Caco-2 (cell line): ENCODE measurements at regions not wholly inside any gene's neighbourhood (a gene's known extent, or its start where the extent isn't known, plus 50 kb on each side); places are given as distances from the start of the nearest gene placed in this dataset.

Experiments
- BruUV-seq: library from RNA; stranded (reverse); fragments of 400-500 nt; replicated peaks from 2 replicates; lab custom pipeline; 2021; lab: Mats Ljungman, UMichigan
- CTCF ChIA-PET: fragments of 300-600 bp; sonication (Branson Sonifier 250); formaldehyde crosslinking; loops from one replicate; lab custom pipeline; 2022; ENCODE audit warnings: antibody characterized with exemption; lab: Charles Lee
- POLR2A ChIA-PET: fragments of 300-600 bp; sonication (Branson Sonifier 250); formaldehyde crosslinking; loops from one replicate; lab custom pipeline; 2022; ENCODE audit warnings: antibody characterized with exemption; lab: Charles Lee
- DNase-seq, 2 experiments: peaks; one replicate each; pipeline versions ENCODE4 v3.0.0 to v3.0.0-alpha.2; 2020 to 2022
- H3K27me3 ChIP-seq: replicated peaks from 2 replicates; pipeline ENCODE4 v1.6.0; 2011; ENCODE audit warnings: low read length; ENCODE audit not compliant: control insufficient read depth, insufficient read depth
- H3K36me3 ChIP-seq: 2 replicates; pipeline ENCODE4 v1.5.1; 2011; ENCODE audit warnings: low read length; ENCODE audit not compliant: control insufficient read depth, insufficient read depth
- H3K4me1 ChIP-seq: fragments of 250-450 bp; sonication (Bioruptor Pico); 2 replicates; pipeline ENCODE4 v1.5.1; 2020; ENCODE audit warnings: mild to moderate bottlenecking
- H3K4me3 ChIP-seq: 2 replicates; pipeline ENCODE4 v1.5.1; 2011; ENCODE audit warnings: low read depth, mild to moderate bottlenecking, control low read depth, low read length
- H3K9me3 ChIP-seq: fragments of 250-450 bp; sonication (Bioruptor Pico); 2 replicates; pipeline ENCODE4 v1.5.1; 2020; ENCODE audit warnings: mild to moderate bottlenecking, moderate library complexity
- H3K27ac Mint-ChIP-seq: one replicate; pipeline ENCODE4 v1.8.0; 2022; ENCODE audit warnings: mixed read lengths; ENCODE audit not compliant: unreplicated experiment
- H3K27me3 Mint-ChIP-seq: one replicate; pipeline ENCODE4 v1.8.0; 2022; ENCODE audit warnings: mixed read lengths; ENCODE audit not compliant: insufficient read depth, unreplicated experiment
- H3K36me3 Mint-ChIP-seq: one replicate; pipeline ENCODE4 v1.8.0; 2022; ENCODE audit warnings: mild to moderate bottlenecking, mixed read lengths; ENCODE audit not compliant: insufficient read depth, unreplicated experiment
- H3K4me1 Mint-ChIP-seq: one replicate; pipeline ENCODE4 v1.8.0; 2022; ENCODE audit warnings: low read depth, mixed read lengths; ENCODE audit not compliant: unreplicated experiment
- H3K4me3 Mint-ChIP-seq: one replicate; pipeline ENCODE4 v1.8.0; 2022; ENCODE audit warnings: mild to moderate bottlenecking, moderate library complexity, mixed read lengths; ENCODE audit not compliant: unreplicated experiment
- H3K9me3 Mint-ChIP-seq: one replicate; pipeline ENCODE4 v1.8.0; 2022; ENCODE audit warnings: mixed read lengths; ENCODE audit not compliant: unreplicated experiment
- intact Hi-C: fragments of 100-400 bp; cut with micrococcal nuclease; formaldehyde crosslinking; loops from one replicate; pipeline ENCODE4 v1.10.0; 2022; ENCODE audit not compliant: unreplicated experiment
- TF ChIP-seq, protein P1 (sequence below), 2 experiments: fragments of 200-600 bp in 1 of 2; IDR thresholded peaks; 1 replicate in 1 of 2; 2 replicates in 1 of 2; pipeline versions ENCODE4 v1.5.1 to v1.8.0; 2011 to 2022; ENCODE audit warnings: antibody characterized with exemption in 1 of 2, control low read depth in 1 of 2, inconsistent platforms in 1 of 2, low read depth in 1 of 2, low read length in 1 of 2, mild to moderate bottlenecking in 1 of 2, moderate library complexity in 1 of 2; ENCODE audit not compliant: insufficient read depth in 1 of 2, severe bottlenecking in 1 of 2, unreplicated experiment in 1 of 2

DNA sequence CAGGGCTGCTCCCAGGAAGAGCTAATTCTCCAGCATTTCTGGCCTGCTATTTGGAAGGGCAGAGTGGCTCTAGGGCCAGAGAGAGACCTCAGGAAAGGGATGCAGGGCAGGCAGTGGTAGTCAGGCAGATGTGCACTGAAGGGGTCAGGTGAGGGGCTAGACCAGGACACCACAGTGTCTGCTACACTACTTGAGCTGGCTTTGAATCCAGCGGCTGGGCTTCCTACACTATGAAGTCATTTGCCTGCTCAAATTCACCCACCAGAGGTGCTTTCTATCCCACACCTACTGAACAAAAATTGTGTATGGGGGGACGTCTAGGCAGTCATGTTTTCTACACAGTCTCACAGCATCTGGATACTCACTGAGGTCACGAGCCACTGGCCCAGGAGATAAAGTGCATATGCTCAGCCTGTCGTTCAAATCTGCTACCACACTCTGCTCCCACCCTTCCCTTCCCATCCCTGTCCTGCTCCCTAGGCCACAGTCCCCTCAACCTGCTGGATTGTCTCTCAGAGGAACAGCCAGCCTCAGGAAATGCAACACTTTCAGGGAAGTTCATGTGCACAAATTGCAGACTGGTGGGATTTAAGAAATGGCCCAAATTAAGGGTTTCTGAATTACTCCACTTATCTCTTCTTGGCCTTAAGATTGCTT, 49.9 kb upstream of the SLC6A11 start:
- H3K27ac Mint-ChIP-seq, result no peak overlapping the region
- peaks cover 5% of the 10 kb centered on the region for H3K27me3 Mint-ChIP-seq
- no peaks in the 10 kb centered on the region for H3K27me3 ChIP-seq
- H3K36me3 ChIP-seq, result no peaks in the 10 kb centered on the region
- DNase-seq, result no peak
- H3K4me1 ChIP-seq, result no peaks in the 10 kb centered on the region
- BruUV-seq, result no TSS peak
- no peaks in the 10 kb centered on the region for H3K9me3 ChIP-seq
- TF ChIP-seq, protein P1, sequence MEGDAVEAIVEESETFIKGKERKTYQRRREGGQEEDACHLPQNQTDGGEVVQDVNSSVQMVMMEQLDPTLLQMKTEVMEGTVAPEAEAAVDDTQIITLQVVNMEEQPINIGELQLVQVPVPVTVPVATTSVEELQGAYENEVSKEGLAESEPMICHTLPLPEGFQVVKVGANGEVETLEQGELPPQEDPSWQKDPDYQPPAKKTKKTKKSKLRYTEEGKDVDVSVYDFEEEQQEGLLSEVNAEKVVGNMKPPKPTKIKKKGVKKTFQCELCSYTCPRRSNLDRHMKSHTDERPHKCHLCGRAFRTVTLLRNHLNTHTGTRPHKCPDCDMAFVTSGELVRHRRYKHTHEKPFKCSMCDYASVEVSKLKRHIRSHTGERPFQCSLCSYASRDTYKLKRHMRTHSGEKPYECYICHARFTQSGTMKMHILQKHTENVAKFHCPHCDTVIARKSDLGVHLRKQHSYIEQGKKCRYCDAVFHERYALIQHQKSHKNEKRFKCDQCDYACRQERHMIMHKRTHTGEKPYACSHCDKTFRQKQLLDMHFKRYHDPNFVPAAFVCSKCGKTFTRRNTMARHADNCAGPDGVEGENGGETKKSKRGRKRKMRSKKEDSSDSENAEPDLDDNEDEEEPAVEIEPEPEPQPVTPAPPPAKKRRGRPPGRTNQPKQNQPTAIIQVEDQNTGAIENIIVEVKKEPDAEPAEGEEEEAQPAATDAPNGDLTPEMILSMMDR (IDR thresholded peaks at IDR 0.05; ENCODE audit: insufficient read depth in 1 of 2, low read depth in 1 of 2, low read length in 1 of 2, severe bottlenecking in 1 of 2, unreplicated experiment in 1 of 2), result no peak
- H3K4me3 Mint-ChIP-seq, result no peak overlapping the region
- H3K4me1 Mint-ChIP-seq, result no peaks in the 10 kb centered on the region
- ChIA-PET CTCF (no interaction called here), POLR2A (no interaction called here)
- no peaks in the 10 kb centered on the region for H3K9me3 Mint-ChIP-seq
- no peaks in the 10 kb centered on the region for H3K36me3 Mint-ChIP-seq
- no peak overlapping the region for H3K4me3 ChIP-seq
- intact Hi-C loops, result no loop called here
